MM.1S (cell line): ENCODE measurements at regions not wholly inside any gene's neighbourhood (a gene's known extent, or its start where the extent isn't known, plus 50 kb on each side); places are given as distances from the start of the nearest gene placed in this dataset.

Experiments used
- EZH2 ChIP-seq: fragments of 300-600 bp; sonication (generic); optimal IDR thresholded peaks from 2 replicates; pipeline ENCODE3; 2017; ENCODE audit warnings: low read depth, mild to moderate bottlenecking, antibody characterized with exemption, low read length, mixed read lengths
- EZH2phosphoT487 ChIP-seq: fragments of 300-600 bp; sonication (generic); IDR thresholded peaks from 2 replicates; pipeline ENCODE4 v1.6.1; 2018; ENCODE audit warnings: antibody characterized with exemption, low read length
- TF ChIP-seq, protein P1 (sequence below): fragments of 300-600 bp; sonication (generic); IDR thresholded peaks from 2 replicates; pipeline ENCODE4 v1.5.1; 2016; ENCODE audit warnings: antibody characterized with exemption, low read length, mixed read lengths

DNA sequence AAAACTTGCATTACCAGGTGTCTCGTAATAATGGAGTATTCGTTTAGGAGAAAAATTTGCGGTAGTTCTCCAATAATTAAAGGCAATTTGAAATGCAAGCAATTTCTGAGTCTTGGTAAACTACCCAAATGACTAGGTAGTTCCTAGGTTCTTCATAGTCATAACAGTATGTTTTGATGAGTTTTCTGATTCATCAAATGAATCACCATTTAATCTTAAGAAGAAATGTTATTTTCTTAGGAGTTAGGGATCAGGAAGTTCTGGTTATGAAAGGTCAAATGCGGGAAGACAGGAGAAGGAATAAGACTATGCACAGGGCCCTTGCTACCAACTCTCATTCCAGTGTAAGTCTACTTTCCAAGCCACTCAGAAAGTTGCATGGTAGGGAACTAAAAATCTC, 221.5 kb upstream of the SOX9 start:
- TF ChIP-seq, protein P1, sequence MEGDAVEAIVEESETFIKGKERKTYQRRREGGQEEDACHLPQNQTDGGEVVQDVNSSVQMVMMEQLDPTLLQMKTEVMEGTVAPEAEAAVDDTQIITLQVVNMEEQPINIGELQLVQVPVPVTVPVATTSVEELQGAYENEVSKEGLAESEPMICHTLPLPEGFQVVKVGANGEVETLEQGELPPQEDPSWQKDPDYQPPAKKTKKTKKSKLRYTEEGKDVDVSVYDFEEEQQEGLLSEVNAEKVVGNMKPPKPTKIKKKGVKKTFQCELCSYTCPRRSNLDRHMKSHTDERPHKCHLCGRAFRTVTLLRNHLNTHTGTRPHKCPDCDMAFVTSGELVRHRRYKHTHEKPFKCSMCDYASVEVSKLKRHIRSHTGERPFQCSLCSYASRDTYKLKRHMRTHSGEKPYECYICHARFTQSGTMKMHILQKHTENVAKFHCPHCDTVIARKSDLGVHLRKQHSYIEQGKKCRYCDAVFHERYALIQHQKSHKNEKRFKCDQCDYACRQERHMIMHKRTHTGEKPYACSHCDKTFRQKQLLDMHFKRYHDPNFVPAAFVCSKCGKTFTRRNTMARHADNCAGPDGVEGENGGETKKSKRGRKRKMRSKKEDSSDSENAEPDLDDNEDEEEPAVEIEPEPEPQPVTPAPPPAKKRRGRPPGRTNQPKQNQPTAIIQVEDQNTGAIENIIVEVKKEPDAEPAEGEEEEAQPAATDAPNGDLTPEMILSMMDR: no peak
- TF ChIP-seq EZH2phosphoT487 (no peak), EZH2 (no peak)
